HG03025 (cell line): ENCODE measurements at regions not wholly inside any gene's neighbourhood (a gene's known extent, or its start where the extent isn't known, plus 50 kb on each side); places are given as distances from the start of the nearest gene placed in this dataset.
"Not testable (repeated sequence)": the region's sequence is repeated elsewhere in the genome, so short reads cannot be mapped to it uniquely, and the experiment has no call there.

Source experiments
- ATAC-seq: cut with Tn5 transposase; IDR thresholded peaks from one replicate; pipeline ENCODE4 v1.9.1; 2021; ENCODE audit warnings: mild to moderate bottlenecking, moderate library complexity; ENCODE audit not compliant: unreplicated experiment, low FRiP score

DNA sequence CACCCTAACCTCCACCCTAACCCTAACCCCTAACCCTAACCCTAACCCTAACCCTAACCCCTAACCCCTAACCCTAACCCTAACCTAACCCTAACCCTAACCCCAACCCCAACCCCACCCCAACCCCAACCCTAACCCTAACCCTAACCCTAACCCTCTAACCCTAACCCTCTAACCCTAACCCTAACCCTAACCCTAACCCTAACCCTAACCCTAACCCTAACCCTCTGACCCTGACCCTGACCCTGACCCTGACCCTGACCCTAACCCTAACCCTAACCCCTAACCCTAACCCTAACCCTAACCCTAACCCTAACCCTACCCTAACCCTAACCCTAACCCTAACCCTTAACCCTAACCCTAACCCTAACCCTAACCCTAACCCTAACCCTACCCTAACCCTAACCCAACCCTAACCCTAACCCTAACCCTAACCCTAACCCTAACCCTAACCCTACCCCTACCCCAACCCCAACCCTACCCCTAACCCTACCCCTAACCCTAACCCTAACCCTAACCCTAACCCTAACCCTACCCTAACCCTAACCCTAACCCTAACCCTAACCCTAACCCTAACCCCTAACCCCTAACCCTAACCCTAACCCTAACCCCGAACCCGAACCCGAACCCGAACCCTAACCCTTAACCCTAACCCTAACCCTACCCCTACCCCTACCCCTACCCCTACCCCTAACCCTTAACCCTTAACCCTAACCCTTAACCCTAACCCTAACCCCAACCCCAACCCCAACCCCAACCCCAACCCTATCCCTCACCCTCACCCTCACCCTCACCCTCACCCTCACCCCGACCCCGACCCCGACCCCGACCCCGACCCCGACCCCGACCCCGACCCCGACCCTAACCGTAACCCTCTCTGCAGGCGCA lies 186.2 kb upstream of the CHL1 start:
- ATAC-seq, result not testable (repeated sequence)

DNA sequence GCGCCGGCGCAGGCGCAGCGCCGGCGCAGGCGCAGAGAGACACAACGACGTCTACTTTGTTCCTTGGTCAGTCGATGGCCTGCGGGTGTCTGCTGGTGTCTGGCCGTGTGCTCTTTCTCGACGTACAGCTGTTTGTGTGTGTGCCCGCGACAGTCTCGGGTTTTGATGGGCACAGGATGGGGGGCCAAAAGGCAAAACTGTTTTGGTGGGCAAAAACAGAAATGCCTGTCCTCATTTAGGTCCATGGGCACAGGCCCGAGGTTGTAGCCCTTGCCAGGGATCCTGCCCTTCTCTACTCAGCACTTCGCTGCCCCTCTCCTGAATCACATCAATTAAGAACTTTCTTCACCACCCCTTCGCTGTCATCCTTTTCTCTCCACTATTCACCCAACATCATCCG lies 184.8 kb upstream of the CHL1 start:
- no peak for ATAC-seq

DNA sequence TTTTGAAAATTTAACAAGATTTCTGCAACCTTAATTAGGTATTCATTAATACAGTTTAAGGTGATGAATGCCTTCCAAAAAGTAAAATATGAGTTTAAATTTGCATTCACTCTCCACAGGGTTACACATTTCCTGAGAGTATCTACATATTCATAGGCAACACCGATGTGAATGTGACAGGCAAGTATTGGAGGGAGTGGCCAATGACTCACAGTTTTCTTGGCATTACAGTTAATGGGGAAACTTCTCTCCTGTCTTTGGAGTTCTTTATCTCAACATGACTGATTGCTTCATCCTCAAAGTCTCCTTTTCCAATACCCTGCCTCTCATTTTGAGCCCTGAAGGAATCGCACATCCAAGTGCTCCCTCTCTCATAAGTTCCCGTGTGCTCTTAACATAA lies 181.9 kb upstream of the CHL1 start:
- no peak for ATAC-seq

DNA sequence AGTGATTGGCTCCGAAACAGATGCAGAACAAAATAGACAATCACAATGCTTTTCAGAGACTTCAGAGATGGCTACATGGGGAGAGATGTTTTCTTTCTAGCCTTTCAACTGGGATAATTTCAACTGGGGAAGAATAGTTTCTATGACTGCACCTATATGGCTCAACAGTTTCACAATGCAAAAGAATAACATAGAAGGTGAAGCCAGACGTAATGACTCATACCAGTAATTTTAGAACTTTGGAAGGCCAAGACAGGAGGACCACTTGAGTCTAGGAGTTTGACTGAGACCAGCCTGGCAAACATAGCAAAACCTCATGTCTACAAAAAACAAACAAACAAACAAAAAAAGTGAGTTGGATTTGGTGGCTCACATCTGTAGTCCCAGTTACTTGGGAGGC lies 180.2 kb upstream of the CHL1 start:
- no peak for ATAC-seq

DNA sequence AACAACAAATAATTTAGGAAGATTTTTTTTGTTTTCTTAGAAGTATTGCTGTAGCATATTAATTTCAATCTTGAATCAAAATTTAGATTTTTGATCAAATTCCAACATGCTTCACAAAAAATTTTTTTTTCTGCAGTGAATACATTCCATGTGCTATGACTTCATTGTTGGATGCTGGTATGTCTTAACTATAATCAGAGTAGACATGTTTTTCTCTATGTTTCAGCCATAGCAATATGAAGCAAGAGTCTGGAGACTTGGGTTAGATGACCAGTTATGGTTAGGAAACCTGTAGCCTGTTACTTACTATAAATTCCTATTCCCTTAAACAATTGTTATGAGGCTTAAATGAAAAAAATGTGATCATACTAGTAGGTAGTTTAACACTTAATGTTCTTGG lies 176.1 kb upstream of the CHL1 start:
- no peak for ATAC-seq

DNA sequence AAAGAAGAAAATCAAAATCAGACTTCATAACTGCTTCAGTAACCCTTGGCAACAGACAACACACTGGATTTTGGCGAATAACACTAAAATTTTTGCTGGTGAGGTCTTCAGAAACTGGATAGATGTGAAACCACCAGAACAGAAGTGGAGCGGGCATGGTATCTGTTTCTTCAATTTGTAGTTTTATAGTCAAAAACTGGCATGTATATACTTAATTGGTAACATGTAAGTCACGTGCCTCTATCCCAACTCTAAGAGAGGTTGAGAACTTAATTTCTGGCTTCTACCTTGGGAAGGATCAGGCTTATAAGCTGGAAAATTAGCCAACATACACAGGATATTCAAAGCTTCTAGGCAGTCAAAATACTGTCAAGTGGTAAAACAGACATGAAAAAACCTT lies 172.6 kb upstream of the CHL1 start:
- no peak for ATAC-seq

DNA sequence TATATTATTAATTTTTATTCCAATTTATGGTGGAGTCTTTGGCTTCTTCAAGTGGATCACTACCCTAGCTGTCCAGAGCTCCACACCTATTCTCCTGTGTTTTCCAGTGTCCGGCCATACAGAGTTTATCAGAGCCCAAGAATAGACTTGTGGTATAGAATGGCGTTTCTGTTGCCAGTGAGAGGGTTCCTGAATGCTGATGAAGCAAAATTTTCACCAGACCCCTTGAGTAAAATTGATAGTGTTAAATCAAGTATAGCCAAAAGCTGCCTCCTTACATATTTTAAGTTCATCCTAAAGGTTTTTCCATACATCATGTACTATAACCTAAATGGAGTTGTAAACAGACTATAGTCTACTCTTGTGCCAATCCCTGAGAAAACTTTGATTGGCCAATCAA lies 171.5 kb upstream of the CHL1 start:
- ATAC-seq, result no peak

DNA sequence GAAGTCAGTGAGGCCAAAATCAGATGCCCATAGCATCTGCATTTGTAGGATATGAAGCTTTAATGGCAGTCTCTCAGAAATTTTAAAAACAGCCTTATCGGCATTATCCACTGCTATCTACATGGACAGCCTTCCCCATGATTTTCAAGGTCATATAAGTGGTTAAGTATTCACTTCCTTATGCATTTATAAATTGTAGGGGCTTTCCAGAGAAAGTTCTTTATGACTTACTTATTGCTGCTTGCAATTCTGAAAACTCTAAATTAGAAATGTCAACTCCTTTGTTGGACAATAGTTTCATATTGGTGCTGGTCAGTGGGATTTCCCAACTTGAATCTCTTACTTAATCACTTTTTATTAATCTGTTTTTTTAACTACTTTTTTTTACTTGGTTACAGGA lies 160.6 kb upstream of the CHL1 start:
- not testable (repeated sequence) for ATAC-seq

DNA sequence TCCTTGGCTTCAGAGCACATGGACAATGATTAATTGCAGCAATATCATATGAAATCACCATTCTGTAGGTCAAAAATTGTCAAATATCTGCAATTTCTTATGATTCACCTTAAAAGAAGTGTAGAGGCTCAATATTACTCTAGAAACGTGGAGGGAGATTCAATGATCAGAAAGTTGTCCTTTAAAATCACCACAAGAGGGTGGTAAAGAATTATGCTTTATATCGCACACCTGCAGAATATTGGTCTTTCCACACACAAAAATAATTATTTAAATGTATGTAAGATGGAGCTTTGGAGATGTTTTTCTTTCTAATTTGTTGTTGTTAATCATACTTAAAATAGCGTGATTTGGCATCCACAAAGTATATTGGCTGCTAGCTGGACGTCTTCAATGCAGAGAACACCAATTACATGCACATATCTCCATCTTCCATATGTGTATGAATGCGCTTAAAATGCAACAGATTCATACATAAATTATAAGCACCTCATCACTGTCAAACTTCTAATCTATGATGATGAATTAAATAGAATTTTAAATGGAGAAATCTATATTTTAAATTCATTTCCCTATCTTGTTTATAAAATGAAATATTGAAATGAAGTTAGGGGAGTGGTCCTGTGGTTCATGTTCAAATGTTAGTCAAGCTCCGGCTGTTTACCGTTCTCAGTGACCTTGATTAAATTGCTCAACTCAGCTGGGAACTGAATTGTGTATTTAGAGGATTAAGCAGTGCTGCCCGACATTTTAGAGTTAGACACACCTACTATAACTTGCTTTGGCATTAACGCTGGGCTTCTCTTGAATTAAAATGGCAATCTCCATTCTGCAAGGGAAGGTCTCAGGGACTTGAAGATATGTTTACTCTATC lies 153.5 kb upstream of the CHL1 start:
- ATAC-seq, result not testable (repeated sequence)

DNA sequence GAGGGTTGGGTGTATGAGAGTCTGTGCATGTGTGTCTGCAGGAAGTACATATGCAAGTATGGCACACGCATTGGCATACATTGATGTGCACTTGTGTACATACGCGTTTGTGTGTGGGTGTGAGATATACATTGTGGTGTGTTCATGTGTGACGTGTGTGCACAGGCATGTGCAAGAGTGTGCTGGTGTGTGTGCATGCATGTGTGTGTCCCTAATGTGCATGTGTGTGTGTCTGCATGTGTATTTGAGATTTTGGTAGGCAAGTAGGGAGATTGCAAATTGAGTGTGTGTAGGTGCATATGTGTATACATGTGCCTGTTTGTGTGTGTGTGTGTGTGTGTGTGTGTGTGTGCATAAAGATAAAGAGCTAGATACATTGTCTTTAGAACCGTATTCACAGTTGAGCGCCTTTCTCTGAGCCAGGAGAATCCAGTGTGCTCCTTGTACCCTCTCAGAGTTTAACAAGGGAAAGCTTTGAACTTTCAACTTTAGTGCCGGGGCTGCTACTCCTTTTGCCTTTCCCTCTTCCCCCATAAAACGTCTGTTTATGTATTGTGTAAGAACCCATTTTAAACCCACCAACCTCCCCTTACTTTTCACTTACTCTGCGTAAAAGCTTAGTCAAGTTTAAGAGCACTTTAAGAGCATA lies 152.4 kb upstream of the CHL1 start:
- ATAC-seq, result no peak

DNA sequence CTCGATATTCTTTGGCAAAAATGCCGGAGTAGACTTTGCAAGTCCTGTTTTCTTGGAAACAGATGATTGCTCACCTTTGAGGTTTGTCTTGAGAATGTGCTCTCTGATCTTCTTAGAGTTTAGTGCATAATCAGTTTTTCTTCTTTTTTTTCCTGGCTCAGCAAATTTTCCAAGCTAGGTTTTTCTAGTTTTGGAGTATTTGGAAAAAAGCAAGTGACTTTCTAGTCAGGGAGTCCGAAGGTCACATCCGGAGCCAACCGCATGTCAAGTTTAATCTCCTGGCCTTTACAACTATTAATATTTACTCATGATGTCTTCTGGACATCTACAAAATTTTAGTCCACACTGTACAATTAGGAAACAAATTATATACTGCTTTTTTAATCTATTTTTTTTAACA lies 151.6 kb upstream of the CHL1 start:
- ATAC-seq, result not testable (repeated sequence)

DNA sequence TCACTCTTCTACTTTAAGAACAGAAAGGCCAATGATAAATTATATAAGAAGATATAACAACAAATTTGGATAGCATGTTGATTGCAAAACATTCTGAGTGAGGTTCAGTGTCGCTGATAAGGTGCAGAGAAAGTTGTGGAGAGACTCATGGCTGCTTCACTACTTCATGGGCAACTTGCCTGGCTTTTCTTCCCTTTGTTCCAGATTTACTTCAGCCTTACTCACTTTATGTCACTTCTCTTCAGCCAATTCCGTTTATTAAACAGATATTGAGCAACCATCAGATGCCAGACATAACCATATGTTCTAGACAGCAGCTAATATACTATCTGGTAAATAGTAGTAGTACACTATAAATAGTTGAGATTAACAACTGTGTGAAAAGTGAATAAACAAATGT lies 150.0 kb upstream of the CHL1 start:
- ATAC-seq, result no peak

DNA sequence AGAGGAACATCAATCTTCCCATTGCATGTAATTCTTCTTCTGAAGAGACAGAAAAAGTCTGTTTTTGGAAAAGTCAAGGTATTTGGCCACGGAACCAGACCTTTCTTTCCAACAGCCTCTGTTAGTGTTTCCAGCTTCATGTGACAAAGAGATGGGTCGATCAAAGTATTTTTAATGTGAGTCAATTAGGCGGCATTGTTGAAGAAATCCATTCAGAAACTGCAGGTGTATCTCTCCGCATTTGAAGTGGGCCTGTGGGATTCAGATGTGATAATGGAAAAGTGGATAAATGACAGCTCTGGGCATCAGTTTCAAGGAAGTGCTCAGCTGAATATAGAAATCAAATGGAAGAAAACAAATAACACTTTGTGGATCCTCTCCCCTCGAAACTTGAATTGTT lies 143.1 kb upstream of the CHL1 start:
- not testable (repeated sequence) for ATAC-seq

DNA sequence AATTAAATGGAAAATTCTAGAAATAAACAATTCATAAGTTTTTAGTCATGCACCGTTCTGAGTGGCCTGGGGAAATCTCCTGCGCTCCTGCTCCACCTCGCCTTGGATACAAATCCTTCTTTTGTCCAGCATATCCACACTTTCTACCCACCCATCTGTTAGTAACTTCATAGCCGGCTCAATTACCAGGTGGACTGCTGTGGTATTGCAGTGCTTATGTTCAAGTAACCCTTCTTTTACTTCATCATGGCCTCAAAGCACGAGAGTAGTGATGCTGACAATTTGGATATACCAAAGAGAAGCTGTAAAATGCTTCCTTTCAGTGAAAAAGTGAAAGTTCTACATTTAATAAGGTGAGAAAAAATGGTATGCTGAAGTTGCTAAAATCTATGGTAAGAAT lies 142.3 kb upstream of the CHL1 start:
- no peak for ATAC-seq

DNA sequence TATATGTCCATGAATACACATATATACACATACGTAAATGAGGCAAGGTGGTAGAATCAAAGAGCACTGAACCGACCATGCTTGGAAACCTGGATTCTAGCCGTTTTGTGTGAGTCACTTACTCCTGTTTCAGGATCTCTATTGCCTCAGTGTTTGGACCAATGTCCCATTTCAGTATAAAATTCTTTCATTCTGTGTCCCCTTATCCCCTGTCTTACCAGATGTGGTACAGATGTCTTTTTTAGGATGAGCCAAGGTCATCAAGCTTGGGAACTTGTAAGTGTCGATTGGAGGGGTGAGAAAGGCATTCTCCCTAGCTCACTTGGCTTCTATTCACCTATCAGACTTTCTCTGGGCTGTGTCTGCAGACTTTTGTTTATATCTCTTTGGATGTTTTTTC lies 139.9 kb upstream of the CHL1 start:
- no peak for ATAC-seq

DNA sequence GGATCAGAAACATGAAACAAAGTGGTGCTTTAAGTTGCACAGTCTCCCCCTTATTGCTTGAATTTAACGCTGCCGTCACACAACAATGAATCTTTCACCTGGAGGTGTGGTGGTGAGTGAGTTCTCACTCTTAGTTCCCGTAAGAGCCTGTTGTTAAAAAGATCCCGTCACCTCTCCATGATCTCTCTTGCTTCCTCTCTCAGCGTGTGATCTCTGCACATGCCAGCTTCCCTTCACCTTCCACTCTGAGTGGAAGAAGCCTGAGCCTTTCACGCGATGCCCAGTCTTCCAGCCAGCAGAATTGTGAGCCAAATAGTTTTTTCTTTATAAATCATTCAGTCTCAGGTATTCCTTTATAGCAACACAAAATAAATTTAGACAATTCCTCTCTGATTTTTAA lies 136.7 kb upstream of the CHL1 start:
- ATAC-seq, result no peak

DNA sequence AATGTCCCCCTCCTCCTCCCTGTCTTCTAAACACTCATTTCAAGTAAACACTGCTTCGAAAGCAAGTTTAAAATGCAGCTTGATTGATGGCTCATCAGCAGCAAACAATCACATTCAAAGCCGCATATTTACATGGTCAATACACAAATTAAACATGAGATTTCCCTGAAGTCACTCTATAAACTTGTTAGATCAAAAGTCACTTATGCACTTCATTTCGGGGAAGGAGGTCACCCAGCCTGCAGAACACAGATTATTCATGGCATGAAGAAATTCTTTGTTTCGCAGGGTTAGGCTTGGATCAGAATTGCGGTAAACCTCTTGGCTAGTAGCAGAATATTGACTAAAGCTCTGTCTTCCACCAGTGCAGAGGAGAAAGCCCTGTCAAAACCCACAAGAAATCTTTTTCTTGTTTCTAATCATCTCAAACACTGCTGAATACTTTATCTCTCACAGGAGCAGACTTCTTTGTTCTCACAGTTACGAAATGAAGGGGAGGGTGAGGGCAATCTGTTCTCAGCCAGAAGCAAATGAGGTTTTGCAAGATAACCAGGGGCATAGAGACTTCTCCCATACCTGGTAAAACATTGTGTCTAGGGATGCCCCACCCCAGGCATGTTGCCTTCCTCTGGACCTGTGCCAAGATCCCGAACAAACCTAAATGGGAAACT lies 133.3 kb upstream of the CHL1 start:
- ATAC-seq, result no peak

DNA sequence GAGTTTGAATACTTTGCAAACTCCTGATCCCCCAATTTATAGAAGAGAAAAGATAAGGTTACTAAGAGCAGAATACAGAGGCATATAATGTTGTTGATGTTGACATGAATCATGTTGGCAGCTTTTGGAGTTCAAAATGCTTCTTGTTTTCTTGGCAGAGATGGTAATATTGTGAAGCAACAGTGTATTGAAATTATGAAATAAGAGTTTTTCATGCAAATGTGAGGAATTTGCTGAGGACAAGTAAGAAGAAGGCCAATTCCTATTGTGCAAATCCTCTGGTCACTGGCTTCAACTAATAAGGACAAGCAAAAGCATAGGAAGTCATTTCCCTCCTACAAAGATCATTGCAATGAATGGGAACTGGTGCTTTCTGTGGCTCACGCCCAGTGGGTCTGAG lies 126.9 kb upstream of the CHL1 start:
- no peak for ATAC-seq

DNA sequence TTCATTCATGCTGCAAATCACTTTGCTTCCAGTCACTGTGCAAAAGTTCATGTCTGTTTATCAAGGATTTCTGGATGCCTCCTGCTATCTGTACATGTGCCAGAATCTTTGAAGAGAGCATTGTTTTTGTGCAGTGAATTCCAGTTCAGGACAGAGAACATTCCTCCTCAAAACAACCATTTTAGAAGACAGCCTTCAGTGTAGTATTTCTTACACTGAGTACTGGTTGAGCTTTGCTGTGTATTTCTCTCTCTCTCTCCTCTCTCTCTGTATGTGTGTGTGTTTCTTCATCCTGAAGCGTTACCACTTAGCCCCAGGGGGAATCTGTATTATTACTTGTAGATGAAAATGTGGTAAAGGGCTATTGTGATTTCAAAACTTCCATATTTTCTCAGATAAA lies 123.8 kb upstream of the CHL1 start:
- ATAC-seq, result no peak

DNA sequence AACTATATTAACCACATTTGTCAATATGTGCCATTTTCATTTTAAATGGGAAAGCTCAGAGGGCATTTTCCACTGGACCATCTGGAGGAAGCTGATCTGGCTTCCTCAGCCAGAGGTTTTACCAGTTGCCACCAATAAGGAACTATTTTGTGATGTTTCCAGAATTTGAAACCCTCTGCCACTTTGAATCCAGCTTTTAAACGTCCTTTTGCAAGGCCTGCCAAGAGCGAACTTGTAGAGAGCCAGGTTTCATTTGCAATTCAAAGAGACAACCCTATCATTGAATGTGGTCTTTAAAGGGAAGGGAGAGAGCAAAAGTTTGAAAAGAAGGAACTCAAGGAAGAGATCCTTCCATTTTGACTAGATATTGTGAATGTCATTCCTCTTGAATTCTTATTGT lies 123.3 kb upstream of the CHL1 start:
- no peak for ATAC-seq
